RCC 7860 (cell line): ENCODE measurements at regions not wholly inside any gene's neighbourhood (a gene's known extent, or its start where the extent isn't known, plus 50 kb on each side); places are given as distances from the start of the nearest gene placed in this dataset.

ENCODE experiments used
- DNase-seq: peaks from one replicate; pipeline ENCODE4 v3.0.0-alpha.2; 2015; ENCODE audit warnings: low spot score
- FAIRE-seq: peaks from 2 replicates; lab custom pipeline; 2012; peaks lifted over from hg19 to GRCh38; lab: Jason Lieb, UNC

DNA sequence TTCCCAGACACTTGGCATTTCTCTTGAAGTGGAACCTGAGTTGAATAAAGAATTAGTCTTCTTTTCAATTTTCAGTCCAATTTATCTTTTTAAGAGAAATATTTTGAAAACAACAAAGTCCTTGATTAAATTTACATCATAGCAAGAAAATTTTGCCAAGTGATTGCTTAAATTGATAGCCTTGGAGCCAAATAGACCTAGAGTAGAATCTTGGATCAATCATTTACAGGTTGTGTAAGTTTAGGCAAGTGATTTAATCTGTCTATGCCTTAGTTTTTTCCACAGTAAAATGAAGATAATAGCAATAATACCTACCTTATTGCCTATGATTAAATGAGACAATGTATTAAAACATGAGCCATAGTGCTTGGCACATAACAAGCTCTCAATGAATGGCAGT is 113.9 kb downstream of the LHX9 start:
- FAIRE-seq = no peak

DNA sequence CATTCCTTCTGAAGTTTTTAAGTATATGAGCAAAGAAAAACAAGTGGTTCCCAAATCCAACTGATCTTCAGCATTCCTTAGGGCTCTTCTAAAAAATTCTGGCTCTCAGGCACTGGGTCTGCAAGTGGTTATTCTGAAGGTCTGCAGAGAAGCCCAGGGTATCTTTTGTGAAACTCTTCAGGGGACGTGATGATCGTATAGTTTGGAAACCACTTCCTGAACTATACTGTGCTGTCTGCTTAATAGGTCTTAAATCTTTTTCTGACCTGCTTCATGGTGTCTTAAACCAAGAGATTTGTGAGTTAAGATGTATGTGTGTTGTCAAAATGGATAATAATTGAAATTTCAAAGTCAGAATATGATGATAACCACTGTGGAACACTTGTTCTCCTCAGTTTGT is 115.5 kb downstream of the LHX9 start:
- no peak for DNase-seq
- FAIRE-seq = no peak

More for the DNA sequence above, 113.9 kb downstream of the LHX9 start:
- no peak for DNase-seq

DNA sequence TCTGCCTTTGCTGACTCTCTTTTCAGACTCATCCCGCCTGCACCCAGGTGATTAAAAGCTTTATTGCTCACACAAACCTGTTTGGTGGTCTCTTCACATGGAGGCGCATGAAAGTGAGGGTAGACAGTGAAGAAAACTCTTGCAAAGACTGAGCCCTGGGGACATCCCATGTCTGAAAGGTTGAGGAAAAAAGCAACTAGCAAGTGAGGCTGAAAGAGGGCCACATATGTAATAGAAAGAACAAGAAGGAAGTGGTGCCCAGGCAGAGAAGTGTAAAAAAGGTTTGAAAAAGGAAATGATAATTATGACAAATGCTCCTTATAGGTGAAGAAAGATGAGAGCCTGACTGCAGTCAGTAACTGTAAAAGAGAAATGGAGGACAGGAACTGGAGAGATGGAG is 115.9 kb upstream of the NEK7 start:
- FAIRE-seq (no peak), DNase-seq (no peak)

DNA sequence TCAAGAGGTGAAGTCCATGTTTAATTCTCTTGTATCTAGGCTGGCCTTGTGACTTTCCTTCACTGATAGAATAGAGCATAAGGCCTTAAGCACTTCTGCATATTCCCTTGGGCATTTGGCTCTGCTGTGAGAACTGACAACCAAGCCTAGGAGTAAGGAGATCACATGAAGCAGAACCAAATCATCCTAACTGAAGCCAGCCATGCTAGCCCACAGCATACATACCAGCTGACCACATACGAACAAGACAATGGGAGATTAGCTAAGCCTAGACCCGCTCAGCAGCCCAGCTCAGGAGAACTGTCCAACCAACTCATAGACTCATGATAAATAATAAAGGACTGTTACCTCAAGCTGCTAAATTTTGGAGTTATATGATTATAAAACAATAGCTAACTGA is 114.6 kb upstream of the NEK7 start:
- no peak for DNase-seq
- no peak for FAIRE-seq

- FAIRE-seq (no peak), DNase-seq (no peak)
Observed at GRCh38 chr1:198047913-198048312, 108.9 kb upstream of the NEK7 start.

- DNase-seq (no peak), FAIRE-seq (no peak)
Observed at GRCh38 chr1:198054510-198054909, 102.3 kb upstream of the NEK7 start.

GRCh38 chr1:198056255-198056654 is 100.5 kb upstream of the NEK7 start:
- DNase-seq (no peak), FAIRE-seq (no peak)

- no peak for FAIRE-seq
- DNase-seq = no peak
Observed at GRCh38 chr1:198064181-198064580, 92.6 kb upstream of the NEK7 start.

DNA sequence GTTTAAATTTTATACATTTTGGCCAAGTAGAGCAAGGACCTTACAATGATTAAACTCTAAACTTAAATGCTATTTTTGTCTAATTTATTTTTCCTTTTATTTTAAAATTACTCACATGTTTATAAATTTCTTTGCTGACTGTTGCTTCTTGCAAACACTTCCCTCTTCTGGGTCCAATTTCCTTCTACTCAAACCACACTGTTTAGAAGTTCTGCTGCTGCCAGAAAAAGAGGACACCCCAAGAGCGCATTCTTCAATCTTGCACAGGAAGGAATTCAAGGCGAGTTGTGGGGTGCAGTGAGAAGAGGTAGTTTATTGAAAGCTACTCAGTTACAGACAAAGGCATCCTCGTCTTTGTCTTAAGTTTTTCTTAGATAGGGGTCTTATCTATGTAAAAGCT is 88.5 kb upstream of the NEK7 start:
- FAIRE-seq (no peak), DNase-seq (no peak)

DNA sequence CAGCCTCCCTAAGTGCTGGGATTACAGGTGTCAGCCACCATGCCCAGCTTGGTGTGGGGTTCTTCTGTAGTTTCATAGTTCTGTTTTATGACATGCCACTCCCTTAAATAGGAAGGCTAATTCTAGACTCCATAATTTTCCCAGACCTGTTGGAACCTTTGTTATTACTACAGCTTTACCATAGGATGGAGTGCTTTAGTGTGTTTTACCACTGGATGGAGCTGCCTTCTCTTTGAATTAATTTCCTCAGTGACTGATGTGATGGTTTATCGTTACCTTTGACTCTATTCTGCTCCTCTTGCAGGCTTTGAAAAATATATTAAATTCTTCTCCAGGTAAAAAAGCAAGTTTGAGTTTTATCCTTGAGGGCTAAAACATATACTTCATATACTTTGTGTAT is 84.6 kb upstream of the NEK7 start:
- FAIRE-seq (no peak), DNase-seq (no peak)

DNA sequence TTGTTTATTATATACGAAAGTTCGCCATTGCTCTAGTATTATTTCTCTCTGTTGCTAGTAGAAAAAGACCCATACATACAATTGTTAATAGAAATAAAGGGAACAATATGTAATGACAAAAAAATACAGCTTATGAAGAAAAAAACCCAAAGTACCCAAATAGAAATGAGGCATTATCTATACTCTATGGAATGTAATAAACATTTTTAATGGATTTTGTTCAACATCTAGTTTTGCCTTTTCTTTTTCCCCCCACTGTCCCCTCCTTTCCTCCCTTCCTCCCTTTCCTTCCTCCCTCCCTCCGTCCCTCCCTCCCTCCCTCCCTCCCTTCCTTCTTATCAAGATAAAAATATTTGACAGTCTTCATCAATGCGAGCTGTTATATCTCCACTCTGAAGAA is 81.5 kb upstream of the NEK7 start:
- FAIRE-seq (no peak), DNase-seq (no peak)

DNA sequence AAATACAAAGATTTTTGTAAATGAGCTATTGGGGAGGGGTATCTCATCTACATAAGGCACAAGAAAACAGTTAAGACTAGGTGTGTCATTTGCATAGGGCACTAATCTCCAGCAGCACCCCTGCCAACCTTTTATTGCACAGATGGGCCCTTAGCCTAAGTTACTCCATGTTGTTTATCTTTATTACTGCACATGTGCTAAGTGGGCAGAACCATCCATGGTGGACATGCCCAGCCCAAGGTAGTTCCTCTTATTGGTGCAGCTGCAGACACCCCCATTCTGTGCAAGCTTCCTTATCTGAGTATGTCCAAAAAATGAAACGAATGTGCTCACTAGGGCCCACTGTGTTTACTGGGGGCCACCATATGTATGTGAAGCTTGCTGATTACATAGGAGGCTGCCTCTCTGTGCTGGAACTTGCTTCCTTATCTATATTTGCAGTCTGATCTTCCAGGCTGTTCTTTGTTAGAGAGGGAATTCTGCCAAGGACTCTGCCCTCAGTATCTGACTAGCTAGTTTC is 77.3 kb upstream of the NEK7 start:
- FAIRE-seq = no peak
- no peak for DNase-seq

DNA sequence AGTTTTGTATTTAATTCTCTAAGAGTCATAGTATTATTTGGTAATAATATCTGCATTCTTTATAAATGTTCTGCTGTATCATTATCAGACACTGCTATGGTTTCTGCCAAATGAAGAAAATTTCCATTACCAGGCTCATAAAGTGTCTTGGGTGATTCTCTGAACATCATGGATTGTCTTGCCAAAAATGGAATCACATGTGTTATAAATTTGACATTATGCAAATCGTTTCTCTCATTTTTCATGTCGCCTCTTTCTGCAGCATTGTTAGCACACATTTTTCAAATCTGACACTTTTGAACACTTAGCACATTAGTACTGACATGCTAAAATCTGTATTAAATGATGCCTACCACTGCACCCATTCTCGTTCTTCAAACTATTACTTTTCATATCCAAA is 74.2 kb upstream of the NEK7 start:
- DNase-seq (no peak), FAIRE-seq (no peak)

GRCh38 chr1:198083549-198083948 is 73.2 kb upstream of the NEK7 start:
- FAIRE-seq (peak; percentile 23), DNase-seq (no peak)

DNA sequence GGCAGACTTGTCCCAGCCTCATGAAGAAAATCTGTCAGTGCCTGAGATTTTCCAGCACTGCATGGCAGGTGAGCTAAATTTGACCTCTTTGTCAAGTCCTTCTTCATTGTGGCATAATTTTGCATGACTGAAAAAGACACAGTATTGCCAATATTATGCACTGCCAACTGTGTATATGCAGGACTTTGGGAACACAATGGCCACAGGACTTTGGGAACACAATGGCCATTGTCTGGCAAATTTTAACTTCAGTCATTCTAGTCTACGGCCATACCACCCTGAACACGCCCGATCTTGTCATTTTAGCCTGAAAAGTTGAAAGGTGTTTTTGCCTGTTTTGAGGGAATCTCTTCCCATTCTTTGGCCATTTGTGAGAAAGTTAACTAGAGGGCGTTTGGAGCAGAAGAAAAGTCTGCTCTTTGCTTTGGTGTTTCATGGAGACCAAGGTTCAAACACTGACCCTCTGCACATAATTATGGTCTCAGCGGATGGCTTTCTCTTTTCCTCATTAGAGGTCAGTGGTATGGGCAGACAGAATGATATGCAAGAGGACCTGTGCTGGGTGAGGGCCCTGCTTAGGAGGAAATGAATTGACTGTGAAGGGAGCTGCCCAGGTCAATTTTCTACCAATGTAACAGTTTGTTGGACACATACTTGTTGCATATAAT is 72.4 kb upstream of the NEK7 start:
- FAIRE-seq (no peak), DNase-seq (no peak)

DNA sequence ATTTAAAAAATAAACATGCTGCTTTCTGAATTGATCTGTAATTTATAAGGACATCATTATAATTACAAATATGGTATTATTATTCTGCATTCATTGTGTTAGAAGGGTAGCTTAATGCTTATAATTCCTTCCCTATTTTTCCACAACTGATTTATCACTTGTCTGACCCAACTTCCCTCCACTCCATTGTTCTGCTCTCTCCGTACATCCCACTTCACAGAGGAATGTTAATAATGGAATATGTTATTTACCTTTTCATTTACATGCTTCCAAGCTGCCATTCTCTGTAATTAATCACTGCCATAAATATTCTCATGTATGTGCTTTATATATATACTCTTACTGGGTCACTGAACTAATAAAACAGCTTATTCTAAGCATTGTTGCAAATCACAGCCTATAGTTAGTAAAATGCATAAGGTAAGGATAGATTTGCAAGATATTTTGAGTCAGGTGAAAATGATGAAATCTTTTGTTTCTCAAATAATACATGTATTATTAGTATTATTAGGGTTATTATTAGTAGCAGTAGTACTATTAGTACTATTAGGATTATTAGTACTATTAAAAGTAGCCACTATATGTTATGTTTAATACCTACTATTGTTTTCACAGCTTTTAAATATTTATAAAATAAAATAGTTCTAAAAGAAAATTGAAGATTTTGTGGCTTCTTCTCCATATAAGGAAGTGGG is 70.6 kb upstream of the NEK7 start:
- DNase-seq (no peak), FAIRE-seq (no peak)

DNA sequence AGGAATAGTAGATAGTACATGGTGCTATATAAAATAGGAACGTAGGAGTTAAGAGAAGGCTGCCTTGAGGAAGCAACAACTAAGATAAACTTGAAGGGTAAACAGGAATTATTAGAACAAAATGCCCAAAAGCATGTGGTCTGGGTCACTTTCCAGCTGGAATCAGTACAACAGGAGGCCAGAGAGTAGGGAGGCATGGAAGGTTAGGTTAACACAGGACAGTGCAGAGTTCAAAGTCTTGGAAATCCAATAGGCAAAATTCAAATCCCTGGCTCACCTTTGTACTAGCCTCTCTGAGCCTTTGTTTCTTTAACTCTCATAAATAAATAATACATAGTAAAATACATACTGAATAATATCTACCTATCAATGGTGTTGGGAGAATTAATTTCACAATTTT is 69.0 kb upstream of the NEK7 start:
- no peak for DNase-seq
- FAIRE-seq = no peak

DNA sequence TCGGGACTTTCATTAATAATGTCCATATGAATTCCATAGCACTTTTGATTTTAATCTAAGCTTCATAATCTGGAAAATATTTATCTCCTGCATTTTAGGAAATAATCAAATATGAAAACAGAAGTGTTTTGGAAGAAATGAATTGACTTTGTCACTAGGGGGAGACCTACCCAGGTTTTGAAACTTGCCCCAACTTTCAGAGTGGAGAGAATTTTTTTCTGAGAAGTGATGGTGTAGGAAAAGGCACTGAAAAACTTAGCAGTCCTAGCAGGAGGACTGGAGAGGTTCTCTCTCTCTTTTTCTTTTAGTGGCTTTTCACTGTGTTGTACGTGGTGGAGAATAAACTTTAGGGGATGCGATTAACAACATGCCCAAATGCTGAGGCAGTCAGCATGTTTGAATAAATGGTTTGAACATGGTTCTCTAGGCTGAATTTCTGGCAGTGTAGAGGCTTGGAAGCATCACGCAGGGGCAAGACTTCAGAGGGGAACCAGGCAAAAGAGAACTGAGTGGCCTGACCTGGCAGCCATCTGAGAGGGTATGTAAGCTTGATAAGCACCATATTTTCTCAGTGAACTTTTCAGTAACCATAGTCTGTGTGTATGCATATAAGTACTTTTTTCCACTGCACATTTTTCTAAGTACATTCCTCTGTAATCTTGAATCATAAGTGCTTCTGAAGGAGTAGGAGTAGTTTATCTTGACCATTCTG is 68.3 kb upstream of the NEK7 start:
- peak; percentile 75 for FAIRE-seq
- DNase-seq = peak; percentile 16

GRCh38 chr1:198096390-198096789 is 60.4 kb upstream of the NEK7 start:
- FAIRE-seq = no peak
- no peak for DNase-seq

DNA sequence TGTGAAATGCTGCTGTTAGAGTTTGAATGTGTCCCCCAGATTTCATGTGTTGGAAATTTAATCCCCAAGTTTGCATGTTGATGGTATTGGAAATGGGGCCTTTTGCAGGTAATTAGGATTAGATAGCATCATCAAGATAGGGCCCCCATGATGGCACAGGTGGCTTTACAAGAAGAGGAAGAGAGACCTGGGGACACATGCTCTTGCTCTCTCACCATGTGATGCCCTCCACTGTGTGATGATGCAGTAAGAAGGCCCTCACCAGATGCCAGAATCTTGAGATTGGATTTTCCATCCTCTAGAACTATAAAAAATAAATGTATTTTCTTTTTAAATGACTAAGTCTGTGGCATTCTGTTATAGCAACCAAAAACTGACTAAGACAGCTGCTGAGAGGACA is 57.0 kb upstream of the NEK7 start:
- FAIRE-seq (no peak), DNase-seq (no peak)

GRCh38 chr1:198101716-198102453 is 54.9 kb upstream of the NEK7 start:
- no peak for FAIRE-seq

More at GRCh38 chr1:198101716-198102453, 54.9 kb upstream of the NEK7 start:
- no peak for DNase-seq
